Pancreas (tissue), 10 donors: ENCODE measurements at regions not wholly inside any gene's neighbourhood (a gene's known extent, or its start where the extent isn't known, plus 50 kb on each side); places are given as distances from the start of the nearest gene placed in this dataset.

Experiments
- ATAC-seq, 4 donors: fragments of 200-7000 bp; cut with Tn5 transposase; one replicate each; pipeline versions ENCODE4 v1.8.0 to v1.9.1; 2020; ENCODE audit warnings: mild to moderate bottlenecking in 4 of 4, moderate library complexity in 4 of 4
- DNase-seq, 6 donors: peaks; one replicate each; pipeline ENCODE4 v3.0.0-alpha.2; 2020
- FAIRE-seq: peaks from 2 replicates; lab custom pipeline; 2012; peaks lifted over from hg19 to GRCh38; lab: Jason Lieb, UNC
- H3K27ac ChIP-seq, 4 donors: fragments of 200-600 bp; sonication (generic); 1 replicate in 3 of 4; 2 replicates in 1 of 4; pipeline versions ENCODE4 v1.5.0 to v1.8.0; 2020
- H3K27me3 ChIP-seq, 4 donors: fragments of 200-600 bp; one replicate each; pipeline ENCODE4 v1.8.0; 2021
- H3K36me3 ChIP-seq, 3 donors: fragments of 200-600 bp; sonication (generic) in 1 of 3; one replicate each; pipeline versions ENCODE4 v1.5.0 to v1.8.0; 2020 to 2021
- H3K4me1 ChIP-seq, 3 donors: fragments of 200-600 bp; one replicate each; pipeline ENCODE4 v1.8.0; 2021
- H3K4me3 ChIP-seq, 4 donors: fragments of 200-600 bp; sonication (generic) in 2 of 4; one replicate each; pipeline versions ENCODE4 v1.5.0 to v1.8.0; 2020 to 2021
- H3K9me3 ChIP-seq, 4 donors: fragments of 200-600 bp; one replicate each; pipeline ENCODE4 v1.8.0; 2021
- WGBS, 2 donors: extraction: QIAGEN DNeasy Blood & Tissue Kit; methylation state at CpG; one replicate each; pipeline ENCODE4 v1.1.7; 2013; 5-methylcytosine and 5-hydroxymethylcytosine counted together
- intact Hi-C, 3 donors: fragments of 100-400 bp; cut with DNase I; formaldehyde crosslinking; loops; one replicate each; pipeline versions ENCODE4 v1.11.1 to v1.14.2; 2022
- TF ChIP-seq, protein P1 (sequence below), 4 donors: fragments of 200-600 bp; sonication (generic) in 3 of 4; IDR thresholded peaks; one replicate each; pipeline versions ENCODE4 v1.5.0 to v1.8.0; 2021; ENCODE audit warnings: antibody characterized with exemption in 4 of 4
- donor health status: healthy with polysubstance abuse.
- donor health status: DM: no; HTN: no; CAD: no; lungs with moderate emphysema.
- donor health status: DM: no; HTN: no; CAD: no.
- donor health status: control.
- donor health status: control.
- donor health status: Bipolar disorder and iron deficiency.
- donor health status: DM: yes; HTN: yes; CAD: no.
- donor health status: DM: no; HTN: no; CAD: no.
- donor health status: DM: no; HTN: no; CAD: no.
- donor health status: DM: yes; HTN: yes; CAD: no.

DNA sequence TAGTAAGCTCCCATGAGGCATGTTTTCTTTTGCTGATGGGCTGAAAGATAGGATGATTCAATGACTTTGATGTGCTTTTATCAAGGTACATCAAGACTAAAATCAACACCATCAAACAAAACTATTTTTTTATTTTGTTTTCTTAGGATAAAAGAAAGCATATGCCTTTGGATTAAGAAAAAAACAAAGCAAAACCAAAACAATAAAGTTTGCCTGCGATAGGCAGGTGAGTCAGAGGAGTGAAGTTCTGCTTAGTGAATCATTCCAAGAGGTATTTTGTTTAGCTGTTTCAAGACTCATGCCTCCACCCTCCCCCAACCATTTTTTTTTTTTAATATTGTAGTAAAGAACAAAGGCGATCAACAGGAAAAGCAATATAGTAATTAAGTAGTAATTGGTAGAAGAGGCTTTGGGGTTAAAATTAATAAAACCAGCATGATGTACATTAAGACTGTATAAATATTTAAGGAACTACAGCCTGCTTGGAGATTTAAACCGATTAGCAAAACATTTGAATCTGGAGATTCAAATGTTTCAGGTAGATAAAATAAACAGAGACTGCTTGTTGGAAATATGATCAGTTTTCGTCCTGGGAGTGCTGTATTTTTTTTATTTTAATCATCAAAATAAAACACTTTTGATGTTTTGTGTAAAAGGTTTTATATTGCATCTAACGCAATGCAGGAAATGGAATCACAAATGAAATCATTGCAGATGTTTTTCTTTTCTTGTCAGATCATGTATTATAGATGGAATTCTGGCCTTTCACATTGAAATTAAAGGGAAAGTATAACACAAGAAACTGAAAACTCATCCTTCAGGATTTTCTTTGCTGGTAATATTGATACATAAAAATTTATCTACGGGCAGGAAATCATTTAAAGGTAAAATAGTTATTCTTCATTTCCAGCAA lies 482.3 kb upstream of the MANEA start:
- 51 to 52% methylated on average over 6 of the region's 6 CpGs for WGBS, 2 donors

DNA sequence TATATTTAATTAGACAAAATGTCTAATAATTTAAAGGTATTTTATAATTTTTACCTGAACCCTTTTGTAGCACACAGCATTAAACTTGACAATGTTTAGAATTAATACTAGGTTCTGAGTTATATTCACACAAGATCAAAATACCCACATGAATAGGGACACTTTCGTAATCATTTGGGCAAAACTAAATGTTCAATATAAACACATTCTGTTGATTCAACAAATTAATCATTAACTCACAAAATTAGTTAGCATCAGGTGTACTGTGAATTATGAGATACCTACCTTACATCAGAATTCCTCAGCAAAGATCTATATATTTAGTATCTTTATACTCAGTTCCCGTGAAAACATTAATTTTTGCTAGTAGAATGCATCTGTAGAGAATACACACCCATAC lies 481.5 kb upstream of the MANEA start:
- Histone ChIP-seq H3K27ac (no peak overlapping the region), H3K4me3 (no peak overlapping the region), H3K9me3 (no peaks in the 10 kb centered on the region), H3K4me1 (no peaks in the 10 kb centered on the region), H3K36me3 (no peaks in the 10 kb centered on the region), H3K27me3 (peaks cover 0 to 10% (median 0%) of the 10 kb centered on the region in 4 donors)
- intact Hi-C loops = no loop called here
- 48 to 49% methylated on average over 2 of the region's 2 CpGs for WGBS, 2 donors
- ATAC-seq (no peak), DNase-seq (no peak), FAIRE-seq (no peak)
- TF ChIP-seq, protein P1, sequence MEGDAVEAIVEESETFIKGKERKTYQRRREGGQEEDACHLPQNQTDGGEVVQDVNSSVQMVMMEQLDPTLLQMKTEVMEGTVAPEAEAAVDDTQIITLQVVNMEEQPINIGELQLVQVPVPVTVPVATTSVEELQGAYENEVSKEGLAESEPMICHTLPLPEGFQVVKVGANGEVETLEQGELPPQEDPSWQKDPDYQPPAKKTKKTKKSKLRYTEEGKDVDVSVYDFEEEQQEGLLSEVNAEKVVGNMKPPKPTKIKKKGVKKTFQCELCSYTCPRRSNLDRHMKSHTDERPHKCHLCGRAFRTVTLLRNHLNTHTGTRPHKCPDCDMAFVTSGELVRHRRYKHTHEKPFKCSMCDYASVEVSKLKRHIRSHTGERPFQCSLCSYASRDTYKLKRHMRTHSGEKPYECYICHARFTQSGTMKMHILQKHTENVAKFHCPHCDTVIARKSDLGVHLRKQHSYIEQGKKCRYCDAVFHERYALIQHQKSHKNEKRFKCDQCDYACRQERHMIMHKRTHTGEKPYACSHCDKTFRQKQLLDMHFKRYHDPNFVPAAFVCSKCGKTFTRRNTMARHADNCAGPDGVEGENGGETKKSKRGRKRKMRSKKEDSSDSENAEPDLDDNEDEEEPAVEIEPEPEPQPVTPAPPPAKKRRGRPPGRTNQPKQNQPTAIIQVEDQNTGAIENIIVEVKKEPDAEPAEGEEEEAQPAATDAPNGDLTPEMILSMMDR (IDR thresholded peaks at IDR 0.05) = no peak

More for the DNA sequence above, 482.3 kb upstream of the MANEA start:
- H3K27me3 ChIP-seq = peaks cover 0 to 10% (median 0%) of the 10 kb centered on the region in 4 donors
- TF ChIP-seq, protein P1 (IDR thresholded peaks at IDR 0.05) = no peak
- ATAC-seq = no peak
- H3K4me3 ChIP-seq = no peak overlapping the region
- no peak for FAIRE-seq
- no peaks in the 10 kb centered on the region for H3K4me1 ChIP-seq
- no peaks in the 10 kb centered on the region for H3K36me3 ChIP-seq
- no peak for DNase-seq
- no peak overlapping the region for H3K27ac ChIP-seq
- no peaks in the 10 kb centered on the region for H3K9me3 ChIP-seq
- intact Hi-C loops = no loop called here

DNA sequence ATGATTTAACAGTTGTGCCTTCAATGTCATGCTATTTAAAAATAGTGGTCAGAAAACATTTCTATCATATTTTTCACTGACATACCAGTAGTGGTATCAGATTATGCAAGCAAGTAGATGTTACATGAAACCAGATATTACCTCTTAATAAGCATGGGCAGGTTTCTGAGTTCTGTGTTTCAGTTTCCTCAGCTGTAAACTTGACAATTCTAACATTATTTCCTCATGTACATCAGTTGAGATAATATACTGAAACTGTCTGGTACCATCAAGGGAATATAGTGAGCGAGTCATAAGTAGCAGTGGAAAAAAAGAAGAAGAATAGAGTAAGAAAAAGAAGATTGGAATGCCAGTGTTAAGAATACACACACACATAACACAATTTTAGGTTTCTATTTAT lies 477.9 kb upstream of the MANEA start:
- TF ChIP-seq, protein P1 (IDR thresholded peaks at IDR 0.05) = no peak
- no peak for ATAC-seq
- Histone ChIP-seq H3K4me1 (no peaks in the 10 kb centered on the region), H3K27ac (no peak overlapping the region), H3K4me3 (no peak overlapping the region), H3K9me3 (no peaks in the 10 kb centered on the region), H3K27me3 (no peaks in the 10 kb centered on the region), H3K36me3 (no peaks in the 10 kb centered on the region)
- 79 to 86% methylated on average over 1 of the region's 1 CpG for WGBS, 2 donors
- DNase-seq = no peak
- intact Hi-C loops = no loop called here
- no peak for FAIRE-seq

DNA sequence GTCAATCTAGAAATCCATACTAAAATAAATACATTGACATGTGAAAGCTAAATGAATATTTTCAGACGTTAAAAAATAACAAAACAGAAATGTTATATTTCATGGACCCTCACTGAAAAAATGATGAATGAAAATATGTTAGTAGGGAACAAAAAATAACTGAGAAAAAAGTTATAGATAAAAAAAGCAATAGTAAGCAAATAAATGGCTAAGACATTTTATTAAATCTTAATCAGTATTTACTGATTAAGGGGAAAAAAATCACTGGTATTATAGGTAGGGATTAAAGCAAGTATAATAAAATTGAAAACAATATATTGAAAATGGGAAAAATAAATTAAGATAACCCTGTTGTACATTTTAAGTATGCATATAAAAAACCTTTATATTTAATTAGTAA lies 468.1 kb upstream of the MANEA start:
- FAIRE-seq = no peak
- Histone ChIP-seq H3K4me1 (no peaks in the 10 kb centered on the region), H3K9me3 (no peaks in the 10 kb centered on the region), H3K36me3 (no peaks in the 10 kb centered on the region), H3K27ac (no peak overlapping the region), H3K4me3 (no peak overlapping the region), H3K27me3 (no peaks in the 10 kb centered on the region)
- TF ChIP-seq, protein P1 (IDR thresholded peaks at IDR 0.05) = no peak
- 43 to 53% methylated on average over 1 of the region's 1 CpG for WGBS, 2 donors
- intact Hi-C loops = no loop called here
- no peak for DNase-seq
- ATAC-seq = no peak

DNA sequence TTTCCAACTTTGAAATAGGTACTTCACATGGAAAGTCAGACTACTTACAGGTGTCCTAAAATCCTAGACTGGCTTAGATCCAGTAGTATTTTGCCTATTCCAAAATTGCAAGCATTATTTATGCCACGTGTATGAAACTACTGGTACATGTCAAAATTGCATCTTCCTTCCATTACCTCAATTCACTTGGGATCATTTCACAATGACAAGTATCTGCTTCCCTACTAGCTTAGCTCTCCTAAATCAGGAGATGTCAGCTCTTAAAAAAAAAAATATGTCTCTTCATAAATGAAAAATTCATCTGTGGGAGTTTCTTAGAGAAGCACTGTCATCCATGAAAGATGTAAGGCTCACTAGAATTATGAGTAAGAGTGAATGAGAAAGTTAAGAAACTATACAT lies 466.6 kb upstream of the MANEA start:
- Histone ChIP-seq H3K4me1 (no peaks in the 10 kb centered on the region), H3K9me3 (no peaks in the 10 kb centered on the region), H3K36me3 (no peaks in the 10 kb centered on the region), H3K27me3 (no peaks in the 10 kb centered on the region), H3K27ac (no peak overlapping the region), H3K4me3 (no peak overlapping the region)
- ATAC-seq (no peak), DNase-seq (no peak), FAIRE-seq (no peak)
- TF ChIP-seq, protein P1 (IDR thresholded peaks at IDR 0.05) = no peak
- 26 to 35% methylated on average over 1 of the region's 1 CpG for WGBS, 2 donors
- intact Hi-C loops = no loop called here
